ENCODE measurements at regions not wholly inside any gene's neighbourhood (a gene's known extent, or its start where the extent isn't known, plus 50 kb on each side); places are given as distances from the start of the nearest gene placed in this dataset.
A peak's percentile ranks its signal among the peaks of the same experiment; 100 is the strongest.

GRCh38 chr12:91574975-91575374 is 392.4 kb upstream of the DCN start:
- Histone ChIP-seq H3K9me3 (no peaks in the 10 kb centered on the region), H3K4me3 (peak overlapping the region; percentile 6 to 19), H3K27ac (peak overlapping the region; percentile 68 to 78), H3K27me3 (no peaks in the 10 kb centered on the region), H3K36me3 (peaks cover 0 to 2% of the 10 kb centered on the region in 2 donors), H3K4me1 (peaks cover 0 to 8% of the 10 kb centered on the region in 2 donors)
- intact Hi-C loops (cut with DNase I; ENCODE audit: low total_unique reads) = no loop called here
- no peak for TF ChIP-seq POLR2A (IDR thresholded peaks at IDR 0.05)
- TF ChIP-seq CTCF (IDR thresholded peaks at IDR 0.05) = no peak
- DNase-seq = no peak

GRCh38 chr12:91574391-91574790 is 391.8 kb upstream of the DCN start:
- Histone ChIP-seq H3K4me1 (peaks cover 0 to 4% of the 10 kb centered on the region in 2 donors), H3K27me3 (no peaks in the 10 kb centered on the region), H3K9me3 (no peaks in the 10 kb centered on the region), H3K4me3 (peak overlapping the region; percentile 6 to 19), H3K36me3 (peaks cover 0 to 2% of the 10 kb centered on the region in 2 donors), H3K27ac (peak overlapping the region; percentile 68 to 78)
- intact Hi-C loops (cut with DNase I; ENCODE audit: low total_unique reads) = no loop called here
- TF ChIP-seq POLR2A (IDR thresholded peaks at IDR 0.05) (no peak), CTCF (IDR thresholded peaks at IDR 0.05) (no peak)
- no peak for DNase-seq

- Histone ChIP-seq H3K4me1 (no peaks in the 10 kb centered on the region), H3K4me3 (no peak overlapping the region), H3K9me3 (no peaks in the 10 kb centered on the region), H3K27me3 (no peaks in the 10 kb centered on the region), H3K27ac (no peak overlapping the region), H3K36me3 (peaks cover 0 to 2% of the 10 kb centered on the region in 2 donors)
- TF ChIP-seq POLR2A (IDR thresholded peaks at IDR 0.05) (no peak), CTCF (IDR thresholded peaks at IDR 0.05) (no peak)
- intact Hi-C loops (cut with DNase I; ENCODE audit: low total_unique reads) = no loop called here
- DNase-seq = no peak
Measured at GRCh38 chr12:91572869-91573268, 390.3 kb upstream of the DCN start.

- Histone ChIP-seq H3K4me3 (no peak overlapping the region), H3K27me3 (no peaks in the 10 kb centered on the region), H3K9me3 (no peaks in the 10 kb centered on the region), H3K27ac (peak overlapping the region in 1 of 2 donors; percentile 44), H3K36me3 (no peaks in the 10 kb centered on the region), H3K4me1 (peaks cover 0 to 4% of the 10 kb centered on the region in 2 donors)
- TF ChIP-seq CTCF (IDR thresholded peaks at IDR 0.05) (no peak), POLR2A (IDR thresholded peaks at IDR 0.05) (no peak)
- no peak for DNase-seq
- intact Hi-C loops (cut with DNase I; ENCODE audit: low total_unique reads) = no loop called here
Measured at GRCh38 chr12:91567100-91567485, 384.5 kb upstream of the DCN start.

GRCh38 chr12:91566328-91567099 is 383.9 kb upstream of the DCN start:
- intact Hi-C loops (cut with DNase I; ENCODE audit: low total_unique reads) = no loop called here
- no peaks in the 10 kb centered on the region for H3K36me3 ChIP-seq
- no peaks in the 10 kb centered on the region for H3K9me3 ChIP-seq
- peaks cover 0 to 4% of the 10 kb centered on the region in 2 donors for H3K4me1 ChIP-seq
- H3K27me3 ChIP-seq = no peaks in the 10 kb centered on the region
- H3K27ac ChIP-seq = peak overlapping the region; percentile 5 to 44
- no peak for TF ChIP-seq POLR2A (IDR thresholded peaks at IDR 0.05)
- no peak for TF ChIP-seq CTCF (IDR thresholded peaks at IDR 0.05)
- DNase-seq = no peak
- H3K4me3 ChIP-seq = no peak overlapping the region

Data from uterus (tissue), 3 donors.